Activated naive CD8-positive, alpha-beta T cell treated with anti-CD3 and anti-CD28 coated beads, Interleukin-2, amount 10 ng/mL, durations not matched to agents 7 days and 5 days (primary cell): ENCODE measurements at regions not wholly inside any gene's neighbourhood (a gene's known extent, or its start where the extent isn't known, plus 50 kb on each side); places are given as distances from the start of the nearest gene placed in this dataset.
"Not testable (repeated sequence)": the region's sequence is repeated elsewhere in the genome, so short reads cannot be mapped to it uniquely, and the experiment has no call there.

ENCODE experiments used
- ATAC-seq: fragments of 150-1000 bp; cut with Tn5 transposase; one replicate; pipeline ENCODE4 v1.10.0; 2021; ENCODE audit warnings: low read depth, moderate library complexity
- POLR2A ChIA-PET: fragments of 350-600 bp; sonication (Branson Sonifier 250); formaldehyde crosslinking; loops from one replicate; lab custom pipeline; 2021; ENCODE audit warnings: antibody characterized with exemption; lab: Charles Lee
- DNase-seq: peaks from one replicate; pipeline ENCODE4 v3.0.0; 2021
- H3K27ac Mint-ChIP-seq: one replicate; pipeline ENCODE4 v1.8.0; 2022; ENCODE audit warnings: mild to moderate bottlenecking, mixed read lengths
- H3K27me3 Mint-ChIP-seq: one replicate; pipeline ENCODE4 v1.8.0; 2022; ENCODE audit warnings: mild to moderate bottlenecking, moderate library complexity, mixed read lengths
- H3K36me3 Mint-ChIP-seq: one replicate; pipeline ENCODE4 v1.8.0; 2021; ENCODE audit warnings: mild to moderate bottlenecking, mixed read lengths
- H3K4me1 Mint-ChIP-seq: one replicate; pipeline ENCODE4 v1.8.0; 2021; ENCODE audit warnings: mixed read lengths
- H3K4me3 Mint-ChIP-seq: one replicate; pipeline ENCODE4 v1.8.0; 2022; ENCODE audit warnings: mild to moderate bottlenecking, moderate library complexity, mixed read lengths
- H3K9me3 Mint-ChIP-seq: one replicate; pipeline ENCODE4 v1.8.0; 2021; ENCODE audit warnings: mixed read lengths

DNA sequence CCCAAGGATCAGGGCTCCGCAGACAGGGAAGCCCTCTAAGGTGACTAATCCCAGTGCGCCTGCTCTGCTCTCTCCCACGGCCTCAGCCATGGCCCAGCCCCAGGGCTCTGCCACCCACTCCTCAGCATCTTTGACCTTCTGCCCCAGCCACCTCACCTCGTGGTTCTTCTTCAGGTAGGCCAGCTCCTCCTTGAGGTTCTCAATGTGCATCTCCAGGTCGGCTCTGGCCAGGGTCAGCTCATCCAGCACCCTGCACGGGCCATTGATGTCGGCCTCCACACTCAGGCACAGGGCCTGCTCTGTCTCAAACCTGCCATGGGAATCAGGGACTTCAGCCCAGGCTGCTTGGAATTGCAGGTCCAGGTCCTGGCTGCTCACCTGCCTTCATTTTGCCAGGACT, 128.4 kb downstream of the TNFRSF13B start:
- DNase-seq, H3K36me3 Mint-ChIP-seq, POLR2A ChIA-PET, ATAC-seq, H3K27me3 Mint-ChIP-seq, H3K4me3 Mint-ChIP-seq, H3K9me3 Mint-ChIP-seq, H3K27ac Mint-ChIP-seq, H3K4me1 Mint-ChIP-seq: not testable (repeated sequence)

DNA sequence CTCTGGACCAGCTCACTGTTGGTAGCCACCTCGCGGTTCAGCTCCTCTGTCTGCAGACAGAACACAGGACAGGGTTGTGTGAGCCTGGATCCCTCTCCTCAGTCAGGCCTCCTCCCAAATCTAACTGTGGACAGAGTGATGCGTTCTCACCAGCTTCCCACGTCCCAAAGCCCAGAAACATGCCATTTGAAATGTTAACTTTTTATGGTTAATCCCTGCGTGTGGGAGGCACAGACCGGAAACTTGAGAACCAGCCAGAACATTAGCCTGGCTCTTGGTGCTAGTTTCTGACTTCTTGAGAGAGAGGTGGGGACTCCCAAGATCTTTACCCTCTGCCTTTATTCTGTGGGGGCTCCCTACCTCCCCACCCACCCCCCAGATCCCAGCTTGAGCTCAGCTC, 129.6 kb downstream of the TNFRSF13B start:
- H3K27me3 Mint-ChIP-seq, POLR2A ChIA-PET, ATAC-seq, H3K36me3 Mint-ChIP-seq, H3K4me3 Mint-ChIP-seq, H3K27ac Mint-ChIP-seq, DNase-seq, H3K4me1 Mint-ChIP-seq, H3K9me3 Mint-ChIP-seq: not testable (repeated sequence)

DNA sequence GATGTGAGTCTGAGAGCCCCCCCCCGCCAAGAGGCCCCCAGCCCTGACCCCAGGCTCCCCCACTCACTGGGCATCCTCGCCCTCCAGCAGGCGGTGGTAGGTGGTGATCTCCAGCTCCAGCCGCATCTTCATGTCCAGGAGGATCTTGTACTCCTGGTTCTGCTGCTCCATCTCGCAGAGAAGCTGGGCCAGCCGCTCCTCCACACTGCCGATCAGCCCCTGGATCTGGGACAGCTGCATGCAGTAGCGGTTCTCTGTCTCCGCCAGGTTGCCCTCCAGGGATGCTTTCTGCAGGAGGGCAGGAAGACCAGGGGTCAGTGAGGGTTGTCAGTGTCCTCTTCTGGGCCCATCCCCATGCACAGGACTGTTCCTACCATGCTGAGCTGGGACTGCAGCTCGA, 130.0 kb downstream of the TNFRSF13B start:
- POLR2A ChIA-PET, H3K9me3 Mint-ChIP-seq, ATAC-seq, H3K27ac Mint-ChIP-seq, H3K36me3 Mint-ChIP-seq, DNase-seq, H3K4me3 Mint-ChIP-seq, H3K27me3 Mint-ChIP-seq, H3K4me1 Mint-ChIP-seq: not testable (repeated sequence)

DNA sequence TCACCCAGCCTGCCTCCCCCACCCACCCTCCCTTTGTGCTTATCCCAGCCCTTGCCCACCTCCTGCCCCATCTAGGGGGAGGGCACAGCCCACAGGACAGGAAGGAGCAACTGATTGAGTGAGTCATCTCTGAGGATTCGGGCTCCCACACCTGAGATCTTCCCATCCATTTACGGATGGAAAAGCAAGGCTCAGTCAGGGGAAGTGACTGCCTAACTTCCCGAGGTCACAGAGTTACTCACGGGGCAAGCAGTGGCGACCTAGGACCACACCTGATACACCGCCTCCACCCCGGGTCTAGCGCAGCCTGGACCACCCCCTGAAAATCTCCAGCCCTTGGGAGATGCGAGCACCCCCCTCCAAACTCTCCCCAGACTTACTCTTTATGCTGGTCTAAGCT, 131.7 kb downstream of the TNFRSF13B start:
- not testable (repeated sequence) for H3K9me3 Mint-ChIP-seq, ATAC-seq, H3K27me3 Mint-ChIP-seq

DNA sequence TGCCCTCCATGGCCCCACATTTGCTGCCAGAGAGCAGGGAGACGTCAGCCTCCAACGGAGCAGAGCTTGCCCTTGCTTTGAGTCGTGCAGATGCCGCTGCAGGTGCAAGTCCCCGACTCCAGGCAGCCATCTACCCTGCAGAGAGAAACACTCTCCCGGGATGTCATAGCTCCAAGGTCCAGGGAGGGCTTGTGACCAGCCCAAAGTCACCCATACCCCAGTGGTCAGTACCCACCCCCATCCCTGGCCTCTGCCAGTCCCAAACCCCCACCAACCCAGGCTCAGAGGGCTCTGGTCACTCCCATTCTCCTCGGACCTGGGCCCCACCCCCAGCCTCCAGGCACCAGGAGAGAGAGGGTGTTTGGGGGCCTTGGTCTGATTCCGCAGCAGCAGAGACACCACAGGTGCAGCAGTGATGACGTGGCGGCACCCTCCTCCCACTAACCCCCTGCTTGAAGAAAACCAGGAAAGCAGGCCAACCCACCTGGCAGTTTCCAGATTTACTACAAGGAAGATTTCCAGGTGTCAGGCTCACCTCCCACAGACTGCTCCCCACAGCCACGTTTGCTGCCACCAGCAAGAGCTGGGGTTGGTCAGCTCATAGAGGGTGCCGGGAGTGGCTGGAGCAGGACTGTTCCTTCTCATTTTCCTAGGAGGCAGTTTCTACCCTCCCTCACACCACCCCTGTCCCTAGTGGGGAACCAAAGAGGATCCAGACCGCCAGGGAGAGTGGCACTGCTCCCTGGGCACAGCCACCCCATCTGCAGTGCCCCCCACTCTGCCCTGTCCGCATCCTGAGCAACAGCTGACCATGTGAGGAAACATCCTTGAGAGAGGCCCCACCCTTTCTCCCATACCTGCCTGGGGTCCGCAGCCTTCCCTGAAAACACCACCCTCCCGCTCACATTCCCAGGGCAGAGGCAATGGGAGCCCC, 132.4 kb downstream of the TNFRSF13B start:
- H3K27me3 Mint-ChIP-seq, H3K27ac Mint-ChIP-seq, DNase-seq, H3K9me3 Mint-ChIP-seq, POLR2A ChIA-PET, H3K36me3 Mint-ChIP-seq, H3K4me3 Mint-ChIP-seq, ATAC-seq, H3K4me1 Mint-ChIP-seq: not testable (repeated sequence)

More for the DNA sequence above, 131.7 kb downstream of the TNFRSF13B start:
- POLR2A ChIA-PET, H3K4me3 Mint-ChIP-seq, H3K36me3 Mint-ChIP-seq, DNase-seq, H3K27ac Mint-ChIP-seq, H3K4me1 Mint-ChIP-seq: not testable (repeated sequence)

DNA sequence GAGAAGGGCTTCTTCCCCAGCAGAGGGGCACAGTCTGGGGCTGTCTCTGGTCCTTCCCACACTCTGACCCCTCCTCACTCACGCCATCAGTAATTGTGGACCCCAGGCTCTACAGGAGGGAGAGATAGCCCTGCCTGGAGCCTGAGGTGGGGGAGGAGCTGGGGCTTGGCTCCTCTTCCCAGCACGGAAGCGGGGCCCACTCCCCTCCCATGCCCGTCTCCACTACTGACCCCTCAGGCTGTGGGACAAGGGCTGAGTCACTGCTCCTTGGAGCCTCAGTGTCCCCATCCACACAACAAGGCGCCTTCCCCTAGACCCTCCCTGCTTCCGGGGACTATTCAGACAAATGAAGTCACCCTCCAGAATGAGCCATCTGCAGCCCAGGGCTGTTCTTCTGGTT, 133.1 kb downstream of the TNFRSF13B start:
- H3K27me3 Mint-ChIP-seq, ATAC-seq, DNase-seq, H3K36me3 Mint-ChIP-seq, H3K4me1 Mint-ChIP-seq, H3K9me3 Mint-ChIP-seq, H3K27ac Mint-ChIP-seq, H3K4me3 Mint-ChIP-seq, POLR2A ChIA-PET: not testable (repeated sequence)

DNA sequence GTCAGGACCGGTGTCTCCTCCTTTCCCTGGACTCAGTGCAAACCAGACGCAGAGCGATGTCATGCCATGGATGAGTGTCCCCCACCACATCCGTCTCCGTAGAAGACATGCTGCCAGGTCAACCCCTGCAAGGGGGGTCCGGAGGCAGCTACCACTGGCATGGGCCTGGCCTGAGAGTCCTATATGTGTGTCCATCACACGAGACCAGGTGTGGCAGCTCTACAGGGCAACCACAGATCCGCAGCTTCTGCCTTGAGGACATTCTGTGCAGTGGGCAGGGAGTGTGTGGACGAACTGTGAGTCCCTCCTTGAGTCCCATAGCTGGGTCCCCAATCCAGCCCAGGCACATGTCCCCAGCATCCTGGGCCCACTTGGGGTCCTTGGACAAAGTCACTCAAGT, 133.6 kb downstream of the TNFRSF13B start:
- POLR2A ChIA-PET, H3K27me3 Mint-ChIP-seq, H3K4me3 Mint-ChIP-seq, H3K9me3 Mint-ChIP-seq, H3K4me1 Mint-ChIP-seq, H3K36me3 Mint-ChIP-seq, DNase-seq, ATAC-seq, H3K27ac Mint-ChIP-seq: not testable (repeated sequence)

DNA sequence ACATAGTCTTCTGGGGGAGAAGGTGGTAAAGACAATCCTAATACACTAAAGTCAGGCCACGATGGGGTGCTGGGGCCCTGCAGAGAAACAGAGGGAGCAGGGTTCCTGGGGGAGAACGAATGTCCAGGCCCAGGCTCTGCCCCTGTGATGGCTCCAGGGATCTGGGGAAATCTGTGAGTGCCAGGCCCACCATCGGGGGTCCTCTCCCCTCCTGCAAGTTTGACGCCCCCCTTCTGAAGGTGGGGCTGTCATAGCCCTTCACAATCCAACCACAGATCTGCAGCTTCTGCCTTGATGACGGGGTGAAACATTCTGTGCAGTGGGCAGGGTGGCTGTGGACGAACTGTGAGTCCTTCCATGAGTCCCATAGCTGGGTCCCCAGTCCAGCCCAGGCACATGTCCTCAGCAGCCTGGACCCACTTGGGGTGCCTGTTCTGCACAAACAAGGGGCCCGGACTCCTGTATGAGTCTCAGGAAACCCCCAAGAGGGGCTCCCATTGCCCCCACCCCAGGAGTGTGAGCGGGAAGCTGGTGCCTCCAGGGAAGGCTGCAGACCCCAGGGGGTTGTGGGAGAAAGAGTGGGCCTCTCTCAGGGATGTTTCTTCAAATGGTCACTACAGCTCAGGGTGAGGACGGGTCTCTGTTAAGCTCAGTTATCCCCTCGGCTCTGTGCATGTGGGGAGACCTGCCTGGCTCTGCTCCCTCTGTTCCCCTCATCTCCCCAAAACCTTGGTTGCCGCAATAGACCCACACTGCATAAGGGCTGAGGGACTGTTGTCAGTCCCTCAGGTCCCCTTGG, 134.3 kb downstream of the TNFRSF13B start:
- H3K4me3 Mint-ChIP-seq, H3K27ac Mint-ChIP-seq, DNase-seq, H3K4me1 Mint-ChIP-seq, H3K36me3 Mint-ChIP-seq, POLR2A ChIA-PET, H3K27me3 Mint-ChIP-seq, H3K9me3 Mint-ChIP-seq, ATAC-seq: not testable (repeated sequence)

DNA sequence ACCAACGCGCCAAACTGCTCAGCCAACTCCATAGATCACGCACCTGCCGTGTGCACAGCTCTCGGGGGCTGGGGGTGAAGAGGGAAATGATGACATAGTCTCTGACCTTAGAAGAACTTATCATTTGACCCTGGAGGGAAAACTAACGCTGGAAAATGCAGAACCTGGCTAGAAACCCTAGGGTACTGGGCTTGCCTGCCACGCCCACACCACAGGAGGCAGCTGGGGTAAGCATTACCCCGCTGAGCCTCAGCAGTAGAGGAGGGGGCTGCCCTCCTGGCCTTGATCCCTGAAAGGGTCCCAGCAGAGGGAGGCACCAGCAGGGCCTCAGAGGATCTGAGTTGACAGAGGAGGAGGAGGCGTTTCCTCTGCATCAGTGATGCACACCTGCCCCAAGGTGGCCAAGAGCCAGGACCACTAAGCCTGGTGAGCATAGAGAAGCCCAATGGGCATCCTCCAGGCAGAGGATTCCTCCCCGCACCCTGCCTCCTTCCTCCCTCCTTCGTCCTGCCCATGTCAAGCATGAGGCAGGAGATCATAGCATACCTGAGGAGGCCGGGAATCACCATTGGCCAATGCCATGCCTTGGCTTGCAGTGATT, 135.5 kb downstream of the TNFRSF13B start:
- not testable (repeated sequence) for H3K27ac Mint-ChIP-seq, H3K9me3 Mint-ChIP-seq, H3K27me3 Mint-ChIP-seq

DNA sequence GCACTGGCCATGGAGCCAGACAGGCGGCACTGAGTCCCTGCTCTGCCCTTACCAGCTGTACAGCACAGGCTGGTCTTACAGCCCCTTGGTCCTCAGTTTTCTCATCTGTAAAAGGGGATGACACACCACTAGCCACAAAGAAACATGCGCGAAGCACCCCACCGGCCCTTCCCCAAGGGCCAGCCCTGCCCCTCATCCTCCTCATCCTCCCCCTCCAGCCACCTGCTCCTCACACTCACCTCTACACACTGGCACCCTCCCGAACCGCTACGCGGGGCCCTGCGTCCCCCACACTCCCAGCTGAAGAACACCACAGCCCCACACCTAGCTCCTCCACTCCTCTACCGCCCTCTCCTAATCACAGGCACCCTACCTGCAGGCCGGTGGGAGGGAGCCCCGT, 138.4 kb downstream of the TNFRSF13B start:
- not testable (repeated sequence) for ATAC-seq

More for the DNA sequence above, 135.5 kb downstream of the TNFRSF13B start:
- H3K4me1 Mint-ChIP-seq, ATAC-seq, POLR2A ChIA-PET, H3K4me3 Mint-ChIP-seq, H3K36me3 Mint-ChIP-seq, DNase-seq: not testable (repeated sequence)

DNA sequence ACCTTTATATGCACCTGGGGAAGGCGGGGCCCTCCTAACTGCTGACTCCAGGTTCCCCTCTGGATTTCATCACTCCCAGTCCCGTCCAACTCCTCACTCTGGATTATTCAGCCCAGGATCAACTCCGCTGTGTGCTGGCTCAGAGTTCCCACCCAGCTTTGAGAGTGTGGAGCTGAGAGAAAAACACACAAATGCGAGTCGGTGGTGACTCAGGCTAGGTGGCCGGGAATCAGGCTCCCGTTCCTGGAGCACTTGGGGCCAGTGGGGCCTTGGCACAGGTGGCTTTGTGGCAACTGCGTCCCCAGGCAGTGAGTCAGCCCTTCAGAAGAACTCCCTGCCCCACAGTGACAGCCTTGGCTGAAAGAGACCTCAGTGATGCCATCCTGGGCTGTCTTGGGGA, 139.1 kb downstream of the TNFRSF13B start:
- H3K27ac Mint-ChIP-seq, DNase-seq, H3K36me3 Mint-ChIP-seq, H3K4me1 Mint-ChIP-seq, POLR2A ChIA-PET, H3K27me3 Mint-ChIP-seq, H3K9me3 Mint-ChIP-seq, H3K4me3 Mint-ChIP-seq, ATAC-seq: not testable (repeated sequence)

More for the DNA sequence above, 138.4 kb downstream of the TNFRSF13B start:
- DNase-seq, H3K9me3 Mint-ChIP-seq, H3K27ac Mint-ChIP-seq, H3K27me3 Mint-ChIP-seq, H3K36me3 Mint-ChIP-seq, POLR2A ChIA-PET, H3K4me1 Mint-ChIP-seq, H3K4me3 Mint-ChIP-seq: not testable (repeated sequence)

DNA sequence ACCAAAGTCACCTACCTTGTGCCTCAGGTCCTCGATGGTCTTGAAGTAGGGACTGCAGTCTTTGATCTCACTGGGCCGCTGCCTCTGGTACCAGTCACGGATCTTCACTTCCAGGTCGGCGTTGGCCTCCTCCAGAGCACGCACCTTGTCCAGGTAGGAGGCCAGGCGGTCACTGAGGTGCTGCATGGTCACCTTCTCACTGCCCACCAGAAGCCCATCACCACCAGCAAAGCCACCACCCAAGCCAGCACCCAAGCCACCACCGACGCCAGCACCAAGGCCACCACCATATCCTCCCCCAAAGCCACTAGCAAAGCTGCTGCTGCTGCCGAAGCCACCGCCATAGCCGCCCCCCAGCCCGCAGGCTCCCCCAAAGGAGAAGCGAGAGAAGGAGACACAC, 139.7 kb downstream of the TNFRSF13B start:
- H3K36me3 Mint-ChIP-seq, H3K9me3 Mint-ChIP-seq, POLR2A ChIA-PET, H3K4me3 Mint-ChIP-seq, H3K27me3 Mint-ChIP-seq, H3K27ac Mint-ChIP-seq, H3K4me1 Mint-ChIP-seq, ATAC-seq, DNase-seq: not testable (repeated sequence)

DNA sequence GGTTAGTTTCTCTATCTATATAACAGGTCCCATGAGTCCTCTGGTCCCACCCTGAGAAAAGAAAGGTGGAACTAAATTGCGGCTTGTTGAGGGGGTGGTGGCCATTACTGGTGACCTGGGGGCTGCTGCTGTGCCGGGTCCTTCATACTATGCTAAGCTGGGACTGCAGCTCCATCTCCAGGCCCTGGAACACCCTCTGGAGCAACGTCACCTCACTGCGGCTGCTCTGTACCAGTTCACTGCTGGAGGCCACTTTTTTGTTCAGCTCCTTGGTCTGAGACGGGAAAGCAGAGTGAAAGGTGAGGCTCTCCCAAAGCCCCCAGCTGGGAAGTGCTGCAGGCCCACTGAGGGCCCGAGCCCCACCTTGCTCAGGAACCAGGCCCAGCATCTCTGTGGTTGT, 140.7 kb downstream of the CCDC144A start:
- ATAC-seq, H3K36me3 Mint-ChIP-seq, POLR2A ChIA-PET: not testable (repeated sequence)

More for the DNA sequence above, 140.7 kb downstream of the CCDC144A start:
- not testable (repeated sequence) for H3K27ac Mint-ChIP-seq, H3K4me1 Mint-ChIP-seq, H3K9me3 Mint-ChIP-seq, DNase-seq, H3K27me3 Mint-ChIP-seq, H3K4me3 Mint-ChIP-seq
